ENCODE measurements at regions not wholly inside any gene's neighbourhood (a gene's known extent, or its start where the extent isn't known, plus 50 kb on each side); places are given as distances from the start of the nearest gene placed in this dataset.

DNA sequence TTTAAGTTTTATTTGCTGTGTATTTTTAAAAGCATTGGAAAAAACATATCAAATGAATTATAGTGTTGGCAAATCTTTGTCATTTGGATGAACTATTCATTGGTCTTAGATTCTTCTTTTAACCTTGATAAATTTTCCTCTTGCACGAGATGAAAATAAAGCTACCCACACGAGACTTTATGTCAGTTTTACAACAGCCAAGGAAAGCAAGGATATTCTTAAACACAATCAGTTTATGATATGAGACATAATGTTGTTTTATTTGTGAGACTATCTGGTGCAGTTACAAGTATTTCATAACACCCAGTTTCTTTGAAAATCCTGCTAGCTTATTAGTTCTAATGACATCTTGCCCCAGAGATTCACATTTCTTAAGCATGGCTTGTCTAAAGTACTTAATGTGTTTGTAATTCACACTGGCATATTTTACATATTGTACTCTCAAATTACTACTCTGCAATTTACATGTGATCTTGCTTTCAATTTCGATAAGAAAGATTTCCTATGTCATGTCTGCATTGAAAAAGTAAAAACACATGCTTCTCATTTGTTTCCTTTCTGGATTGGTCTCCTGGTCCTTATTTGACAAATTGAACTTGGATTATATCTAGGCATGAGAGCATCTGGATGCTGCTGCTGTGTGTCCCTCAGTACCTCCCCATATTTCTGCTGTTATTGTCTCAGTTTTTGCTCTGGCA lies 955.5 kb upstream of the PCDH9 start:
- no peak for DNase-seq (ENCODE audit: extremely low read depth, insufficient read length)
- Histone ChIP-seq H3K36me3 (ENCODE audit: control insufficient read depth, insufficient read depth, low read length) (no peaks in the 10 kb centered on the region), H3K4me3 (replicated peaks; ENCODE audit: low read depth, low read length) (no peak overlapping the region), H3K27me3 (replicated peaks; ENCODE audit: control insufficient read depth, insufficient read depth, low read length) (no peaks in the 10 kb centered on the region)
- TF ChIP-seq, protein P1, sequence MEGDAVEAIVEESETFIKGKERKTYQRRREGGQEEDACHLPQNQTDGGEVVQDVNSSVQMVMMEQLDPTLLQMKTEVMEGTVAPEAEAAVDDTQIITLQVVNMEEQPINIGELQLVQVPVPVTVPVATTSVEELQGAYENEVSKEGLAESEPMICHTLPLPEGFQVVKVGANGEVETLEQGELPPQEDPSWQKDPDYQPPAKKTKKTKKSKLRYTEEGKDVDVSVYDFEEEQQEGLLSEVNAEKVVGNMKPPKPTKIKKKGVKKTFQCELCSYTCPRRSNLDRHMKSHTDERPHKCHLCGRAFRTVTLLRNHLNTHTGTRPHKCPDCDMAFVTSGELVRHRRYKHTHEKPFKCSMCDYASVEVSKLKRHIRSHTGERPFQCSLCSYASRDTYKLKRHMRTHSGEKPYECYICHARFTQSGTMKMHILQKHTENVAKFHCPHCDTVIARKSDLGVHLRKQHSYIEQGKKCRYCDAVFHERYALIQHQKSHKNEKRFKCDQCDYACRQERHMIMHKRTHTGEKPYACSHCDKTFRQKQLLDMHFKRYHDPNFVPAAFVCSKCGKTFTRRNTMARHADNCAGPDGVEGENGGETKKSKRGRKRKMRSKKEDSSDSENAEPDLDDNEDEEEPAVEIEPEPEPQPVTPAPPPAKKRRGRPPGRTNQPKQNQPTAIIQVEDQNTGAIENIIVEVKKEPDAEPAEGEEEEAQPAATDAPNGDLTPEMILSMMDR (IDR thresholded peaks at IDR 0.05; ENCODE audit: insufficient read depth, low read length, poor library complexity, severe bottlenecking), result no peak

DNA sequence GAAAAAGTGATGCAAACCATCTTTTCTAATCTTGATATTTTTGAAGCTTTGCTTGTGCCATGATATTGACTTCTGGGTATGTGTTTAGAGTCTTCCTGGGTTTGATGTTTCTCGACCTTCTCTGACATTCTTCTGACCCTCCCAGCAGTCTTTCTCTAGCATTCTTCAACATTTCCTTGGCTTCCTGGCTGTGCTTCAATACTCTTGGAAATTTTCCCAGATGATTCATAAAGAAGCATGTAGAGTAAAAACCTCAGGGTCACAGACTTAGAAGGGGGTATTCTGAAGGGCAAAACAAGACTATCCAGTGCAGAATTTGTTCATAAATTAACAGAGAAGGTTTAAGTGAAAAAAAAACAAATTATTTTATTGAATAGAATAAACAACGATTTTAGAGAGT lies 946.3 kb upstream of the PCDH9 start:
- no peak for DNase-seq (ENCODE audit: extremely low read depth, insufficient read length)
- no peak overlapping the region for H3K4me3 ChIP-seq (replicated peaks; ENCODE audit: low read depth, low read length)
- TF ChIP-seq, protein P1 (IDR thresholded peaks at IDR 0.05; ENCODE audit: insufficient read depth, low read length, poor library complexity, severe bottlenecking), result no peak
- H3K36me3 ChIP-seq (ENCODE audit: control insufficient read depth, insufficient read depth, low read length), result no peaks in the 10 kb centered on the region
- no peaks in the 10 kb centered on the region for H3K27me3 ChIP-seq (replicated peaks; ENCODE audit: control insufficient read depth, insufficient read depth, low read length)

DNA sequence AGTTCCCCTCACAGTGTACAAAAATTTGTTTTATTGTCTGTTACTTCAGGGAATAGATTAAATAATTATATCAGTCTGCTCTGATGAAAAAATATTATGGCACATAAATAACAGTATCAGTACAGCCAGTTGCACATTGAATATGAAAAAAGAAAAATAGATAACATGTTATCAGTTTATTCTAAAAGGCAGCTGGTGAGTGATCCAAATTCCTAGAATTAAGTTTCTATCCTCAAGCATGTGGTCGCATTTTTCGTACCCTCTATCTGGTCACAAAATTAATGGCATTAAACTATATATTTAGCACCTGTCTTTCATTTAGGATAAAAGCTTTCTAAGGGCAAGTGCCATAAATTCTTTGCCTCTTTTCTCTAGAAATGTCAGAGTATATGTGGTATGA lies 944.8 kb upstream of the PCDH9 start:
- DNase-seq (ENCODE audit: extremely low read depth, insufficient read length), result no peak
- Histone ChIP-seq H3K27me3 (replicated peaks; ENCODE audit: control insufficient read depth, insufficient read depth, low read length) (no peaks in the 10 kb centered on the region), H3K4me3 (replicated peaks; ENCODE audit: low read depth, low read length) (no peak overlapping the region), H3K36me3 (ENCODE audit: control insufficient read depth, insufficient read depth, low read length) (no peaks in the 10 kb centered on the region)
- TF ChIP-seq, protein P1 (IDR thresholded peaks at IDR 0.05; ENCODE audit: insufficient read depth, low read length, poor library complexity, severe bottlenecking), result no peak

DNA sequence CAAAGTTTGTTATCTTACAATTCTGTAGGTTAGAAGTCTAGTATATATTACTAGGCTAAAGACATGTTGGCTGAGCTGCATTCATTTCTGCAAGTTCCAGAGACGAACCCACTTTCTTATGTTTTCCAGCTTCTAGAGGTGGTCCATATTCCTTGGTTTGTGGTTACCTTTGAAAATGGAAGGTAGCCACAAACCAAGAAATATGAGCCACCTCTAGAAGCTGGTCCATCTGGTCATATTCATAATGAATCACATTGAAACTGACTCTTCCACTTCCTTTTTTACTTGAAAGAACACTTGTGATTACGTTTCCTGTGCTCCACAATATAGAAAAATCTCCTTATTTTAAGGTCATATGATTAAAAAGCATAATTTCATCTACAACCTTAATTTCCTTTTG lies 943.0 kb upstream of the PCDH9 start:
- no peak for DNase-seq (ENCODE audit: extremely low read depth, insufficient read length)

DNA sequence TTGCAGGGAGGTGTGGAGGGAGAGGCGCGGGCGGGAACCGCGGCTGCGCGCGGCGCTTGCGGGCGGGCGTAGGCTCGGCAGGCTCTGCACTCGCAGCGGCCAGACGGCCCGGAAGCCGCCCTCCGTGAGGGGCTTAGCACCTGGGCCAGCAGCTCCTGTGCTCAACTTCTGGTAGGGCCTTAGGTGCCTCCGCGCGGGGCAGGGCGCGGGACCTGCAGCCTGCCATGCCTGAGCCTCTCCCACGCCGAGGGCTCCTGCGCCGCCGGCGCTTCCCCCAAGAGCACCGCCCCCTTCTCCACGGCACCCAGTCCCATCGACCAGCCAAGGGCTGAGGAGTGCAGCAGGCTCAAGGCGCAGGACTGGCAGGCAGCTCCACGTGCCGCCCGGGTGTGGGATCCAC lies 940.8 kb upstream of the PCDH9 start:
- TF ChIP-seq, protein P1 (IDR thresholded peaks at IDR 0.05; ENCODE audit: insufficient read depth, low read length, poor library complexity, severe bottlenecking), result no peak
- DNase-seq (ENCODE audit: extremely low read depth, insufficient read length), result no peak

More for the DNA sequence above, 943.0 kb upstream of the PCDH9 start:
- TF ChIP-seq, protein P1 (IDR thresholded peaks at IDR 0.05; ENCODE audit: insufficient read depth, low read length, poor library complexity, severe bottlenecking), result no peak
- Histone ChIP-seq H3K27me3 (replicated peaks; ENCODE audit: control insufficient read depth, insufficient read depth, low read length) (no peaks in the 10 kb centered on the region), H3K4me3 (replicated peaks; ENCODE audit: low read depth, low read length) (no peak overlapping the region), H3K36me3 (ENCODE audit: control insufficient read depth, insufficient read depth, low read length) (no peaks in the 10 kb centered on the region)

DNA sequence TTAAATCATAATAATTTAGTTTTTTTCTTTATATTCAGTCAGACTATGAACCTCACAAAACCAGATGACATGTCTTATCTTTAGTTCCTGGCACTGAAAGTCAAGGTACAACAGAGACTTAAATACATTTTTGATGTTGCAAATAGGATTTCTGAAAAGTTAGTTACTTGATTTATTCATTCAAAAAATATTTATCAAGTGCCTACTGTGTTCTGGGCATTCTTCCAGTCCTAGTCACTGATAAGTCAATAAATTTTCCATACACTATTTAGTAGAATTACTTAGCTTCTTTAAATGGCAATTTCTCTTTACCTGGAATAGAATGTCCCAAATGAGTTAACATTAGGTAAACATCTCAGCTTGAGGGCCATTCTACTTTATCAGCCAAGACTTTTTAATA lies 938.3 kb upstream of the PCDH9 start:
- TF ChIP-seq, protein P1 (IDR thresholded peaks at IDR 0.05; ENCODE audit: insufficient read depth, low read length, poor library complexity, severe bottlenecking), result no peak
- Histone ChIP-seq H3K27me3 (replicated peaks; ENCODE audit: control insufficient read depth, insufficient read depth, low read length) (no peaks in the 10 kb centered on the region), H3K4me3 (replicated peaks; ENCODE audit: low read depth, low read length) (no peak overlapping the region), H3K36me3 (ENCODE audit: control insufficient read depth, insufficient read depth, low read length) (no peaks in the 10 kb centered on the region)
- no peak for DNase-seq (ENCODE audit: extremely low read depth, insufficient read length)

More for the DNA sequence above, 940.8 kb upstream of the PCDH9 start:
- no peaks in the 10 kb centered on the region for H3K36me3 ChIP-seq (ENCODE audit: control insufficient read depth, insufficient read depth, low read length)
- H3K27me3 ChIP-seq (replicated peaks; ENCODE audit: control insufficient read depth, insufficient read depth, low read length), result no peaks in the 10 kb centered on the region
- no peak overlapping the region for H3K4me3 ChIP-seq (replicated peaks; ENCODE audit: low read depth, low read length)
